MCF 10A (cell line): ENCODE measurements at regions not wholly inside any gene's neighbourhood (a gene's known extent, or its start where the extent isn't known, plus 50 kb on each side); places are given as distances from the start of the nearest gene placed in this dataset.

Experiments used
- BruUV-seq: library from RNA; stranded (reverse); fragments of 400-500 nt; replicated peaks from 2 replicates; lab custom pipeline; 2021; lab: Mats Ljungman, UMichigan
- CTCF ChIA-PET: fragments of 300-600 bp; sonication (Branson Sonifier 250); formaldehyde crosslinking; extraction: SDS; loops from one replicate; lab custom pipeline; 2021; ENCODE audit warnings: antibody characterized with exemption, inconsistent platforms; lab: Yijun Ruan, JAX
- POLR2A ChIA-PET: fragments of 300-600, 350-650 bp; sonication (Branson Sonifier 250); formaldehyde crosslinking; extraction: SDS; loops from one replicate; lab custom pipeline; 2020; ENCODE audit warnings: antibody characterized with exemption, inconsistent platforms; lab: Yijun Ruan, JAX
- DNase-seq: peaks from one replicate; pipeline ENCODE4 v3.0.0-alpha.2; 2018; ENCODE audit not compliant: unreplicated experiment
- H3K27ac Mint-ChIP-seq: one replicate; pipeline ENCODE4 v1.8.0; 2022; ENCODE audit warnings: mild to moderate bottlenecking, low read depth, mixed read lengths; ENCODE audit not compliant: unreplicated experiment
- H3K27me3 Mint-ChIP-seq: one replicate; pipeline ENCODE4 v1.8.0; 2022; ENCODE audit warnings: mixed read lengths; ENCODE audit not compliant: insufficient read depth, unreplicated experiment
- H3K36me3 Mint-ChIP-seq: one replicate; pipeline ENCODE4 v1.8.0; 2022; ENCODE audit warnings: mild to moderate bottlenecking, moderate library complexity, mixed read lengths; ENCODE audit not compliant: insufficient read depth, unreplicated experiment
- H3K4me1 Mint-ChIP-seq: one replicate; pipeline ENCODE4 v1.8.0; 2022; ENCODE audit warnings: mixed read lengths; ENCODE audit not compliant: insufficient read depth, unreplicated experiment
- H3K4me3 Mint-ChIP-seq: one replicate; pipeline ENCODE4 v1.8.0; 2022; ENCODE audit warnings: mild to moderate bottlenecking, moderate library complexity, mixed read lengths; ENCODE audit not compliant: unreplicated experiment
- H3K9me3 Mint-ChIP-seq: one replicate; pipeline ENCODE4 v1.8.0; 2022; ENCODE audit warnings: mixed read lengths; ENCODE audit not compliant: unreplicated experiment
- intact Hi-C: fragments of 100-400 bp; cut with micrococcal nuclease; formaldehyde crosslinking; loops from 2 replicates; pipeline ENCODE4 v1.14.1; 2022
- TF ChIP-seq, protein P1 (sequence below): fragments of 200-600 bp; IDR thresholded peaks from one replicate; pipeline ENCODE4 v1.8.0; 2022; ENCODE audit warnings: antibody characterized with exemption, mild to moderate bottlenecking; ENCODE audit not compliant: unreplicated experiment

DNA sequence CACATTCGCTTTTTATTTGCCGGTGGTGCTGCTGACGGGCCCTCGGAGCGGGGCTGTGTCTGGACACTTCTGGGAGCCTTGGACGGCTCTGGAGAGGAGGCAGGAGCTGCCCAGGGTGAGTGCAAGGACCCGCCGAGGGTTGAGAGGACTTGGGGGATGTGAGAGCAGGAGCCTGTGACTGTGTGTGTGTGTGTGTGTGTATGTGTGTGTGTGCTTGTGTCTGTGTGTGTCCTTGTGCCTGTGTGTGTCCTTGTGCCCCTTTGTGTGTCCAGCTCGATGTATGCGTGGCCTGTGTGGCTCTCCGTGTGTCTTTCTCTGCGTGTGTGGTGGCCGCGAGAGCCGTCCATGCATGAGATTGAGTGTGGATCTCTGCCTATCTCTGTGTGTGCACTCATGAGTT is 179.6 kb upstream of the MYL2 start:
- no TSS peak for BruUV-seq
- Mint-ChIP-seq H3K4me3 (no peak overlapping the region), H3K36me3 (peaks cover 5% of the 10 kb centered on the region), H3K9me3 (no peaks in the 10 kb centered on the region), H3K4me1 (peaks cover 9% of the 10 kb centered on the region), H3K27me3 (no peaks in the 10 kb centered on the region), H3K27ac (no peak overlapping the region)
- no peak for DNase-seq
- TF ChIP-seq, protein P1, sequence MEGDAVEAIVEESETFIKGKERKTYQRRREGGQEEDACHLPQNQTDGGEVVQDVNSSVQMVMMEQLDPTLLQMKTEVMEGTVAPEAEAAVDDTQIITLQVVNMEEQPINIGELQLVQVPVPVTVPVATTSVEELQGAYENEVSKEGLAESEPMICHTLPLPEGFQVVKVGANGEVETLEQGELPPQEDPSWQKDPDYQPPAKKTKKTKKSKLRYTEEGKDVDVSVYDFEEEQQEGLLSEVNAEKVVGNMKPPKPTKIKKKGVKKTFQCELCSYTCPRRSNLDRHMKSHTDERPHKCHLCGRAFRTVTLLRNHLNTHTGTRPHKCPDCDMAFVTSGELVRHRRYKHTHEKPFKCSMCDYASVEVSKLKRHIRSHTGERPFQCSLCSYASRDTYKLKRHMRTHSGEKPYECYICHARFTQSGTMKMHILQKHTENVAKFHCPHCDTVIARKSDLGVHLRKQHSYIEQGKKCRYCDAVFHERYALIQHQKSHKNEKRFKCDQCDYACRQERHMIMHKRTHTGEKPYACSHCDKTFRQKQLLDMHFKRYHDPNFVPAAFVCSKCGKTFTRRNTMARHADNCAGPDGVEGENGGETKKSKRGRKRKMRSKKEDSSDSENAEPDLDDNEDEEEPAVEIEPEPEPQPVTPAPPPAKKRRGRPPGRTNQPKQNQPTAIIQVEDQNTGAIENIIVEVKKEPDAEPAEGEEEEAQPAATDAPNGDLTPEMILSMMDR, result no peak
- CTCF ChIA-PET, result no interaction called here
- POLR2A ChIA-PET, result interaction anchor here (1.2 kb wide), 1 partner anchor 24 kb away, joined by 3 read pairs; no protein-coding TSS in a partner anchor
- intact Hi-C loops, result no loop called here

DNA sequence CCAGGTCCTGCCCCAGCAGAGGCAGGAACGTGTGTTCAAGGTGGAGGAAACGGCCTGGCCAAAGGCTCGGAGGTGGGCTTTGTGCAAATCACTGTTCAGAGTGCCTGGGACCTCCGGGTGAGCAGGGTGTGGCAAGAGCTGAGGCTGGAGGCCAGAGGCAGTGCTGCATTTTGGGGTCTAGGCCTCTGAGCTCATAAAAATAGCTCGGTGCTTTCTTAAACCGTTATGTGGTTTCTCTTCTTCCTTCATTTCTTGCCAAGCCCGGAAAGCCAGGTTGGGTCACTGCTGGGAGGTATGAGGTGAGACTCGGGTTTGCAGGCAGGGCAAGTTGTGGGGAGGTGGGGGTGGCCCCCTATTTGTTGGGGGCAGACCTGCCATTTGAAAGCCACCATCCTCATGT is 178.8 kb upstream of the MYL2 start:
- Mint-ChIP-seq H3K4me1 (peaks cover 9% of the 10 kb centered on the region), H3K27ac (no peak overlapping the region), H3K36me3 (peaks cover 5% of the 10 kb centered on the region), H3K27me3 (peaks cover 2% of the 10 kb centered on the region), H3K9me3 (no peaks in the 10 kb centered on the region), H3K4me3 (no peak overlapping the region)
- BruUV-seq, result no TSS peak
- CTCF ChIA-PET, result no interaction called here
- no peak for DNase-seq
- POLR2A ChIA-PET, result interaction anchor here (1.2 kb wide), 1 partner anchor 24 kb away, joined by 3 read pairs; no protein-coding TSS in a partner anchor
- intact Hi-C loops, result no loop called here
- TF ChIP-seq, protein P1, result no peak

DNA sequence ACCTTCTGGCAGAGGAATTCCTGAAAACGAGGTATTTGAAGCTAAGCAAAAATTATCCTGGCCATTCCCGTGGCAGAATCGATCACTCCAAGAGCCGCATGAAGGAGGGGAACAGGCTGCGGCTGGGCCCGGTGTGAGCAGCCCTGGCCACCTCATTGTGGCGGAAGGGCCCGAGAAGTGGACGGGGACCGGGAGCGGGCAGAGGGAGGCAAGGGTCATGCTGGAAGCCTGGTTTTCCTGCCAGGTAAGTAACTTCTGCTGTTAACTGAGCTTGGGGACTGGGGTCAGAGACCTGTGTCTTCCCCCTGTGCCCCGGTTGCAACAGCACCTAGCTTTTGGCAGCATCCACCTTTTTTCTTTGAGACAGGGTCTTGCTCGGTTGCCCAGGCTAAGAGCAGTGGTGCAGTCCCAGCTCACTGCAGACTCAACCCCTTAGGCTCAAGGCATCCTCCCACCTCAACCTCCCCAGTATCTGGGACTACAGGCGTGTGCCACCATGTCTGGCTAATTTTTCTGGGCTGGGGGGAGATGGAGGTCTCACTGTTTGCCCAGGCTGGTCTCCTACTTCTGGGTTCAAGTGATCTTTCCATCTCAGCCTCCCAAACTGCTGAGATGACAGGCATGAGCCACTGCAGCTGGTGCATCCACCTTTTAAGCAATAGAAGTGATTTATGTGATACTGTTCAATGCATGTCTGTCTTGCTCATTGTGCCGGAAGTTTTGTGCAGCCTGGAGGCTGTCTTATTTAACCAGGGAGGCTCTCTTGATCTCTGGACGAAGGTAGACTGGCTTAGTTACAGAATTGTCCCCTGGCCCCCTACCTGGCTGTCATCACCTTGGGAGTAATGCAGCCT is 174.0 kb upstream of the MYL2 start:
- CTCF ChIA-PET, result no interaction called here
- POLR2A ChIA-PET, result no interaction called here
- H3K36me3 Mint-ChIP-seq, result peaks cover 5% of the 10 kb centered on the region

More for the DNA sequence above, 174.0 kb upstream of the MYL2 start:
- intact Hi-C loops, result no loop called here
- Mint-ChIP-seq H3K27me3 (peaks cover 22% of the 10 kb centered on the region), H3K4me3 (no peak overlapping the region), H3K9me3 (no peaks in the 10 kb centered on the region), H3K27ac (no peak overlapping the region), H3K4me1 (no peaks in the 10 kb centered on the region)
- no TSS peak for BruUV-seq
- no peak for DNase-seq
- TF ChIP-seq, protein P1, result no peak
